Upper lobe of left lung (tissue), 4 donors: ENCODE measurements at regions not wholly inside any gene's neighbourhood (a gene's known extent, or its start where the extent isn't known, plus 50 kb on each side); places are given as distances from the start of the nearest gene placed in this dataset.

ENCODE experiments used
- EP300 ChIP-seq, 4 donors: sonication (generic); formaldehyde crosslinking; IDR thresholded peaks; one replicate each; pipeline ENCODE4 v1.5.1; 2017; ENCODE audit warnings: antibody characterized with exemption in 4 of 4, control low read depth in 2 of 4
- POLR2A ChIP-seq, 4 donors: fragments of 450-650 bp; IDR thresholded peaks; one replicate each; pipeline ENCODE4 v1.5.1; 2016 to 2017; ENCODE audit warnings: antibody characterized with exemption in 4 of 4, mild to moderate bottlenecking in 2 of 4
- POLR2AphosphoS5 ChIP-seq, 2 donors: sonication (generic); formaldehyde crosslinking; IDR thresholded peaks; one replicate each; pipeline ENCODE4 v1.5.1; 2017; ENCODE audit warnings: antibody characterized with exemption in 2 of 2
- TF ChIP-seq, protein P1 (sequence below), 6 experiments: fragments of 450-650 bp in 4 of 6; fragments of 200-600 bp in 2 of 6; sonication (generic) in 2 of 6; IDR thresholded peaks; one replicate each; pipeline ENCODE4 v1.5.1; 2016 to 2019; ENCODE audit warnings: antibody characterized with exemption in 6 of 6

DNA sequence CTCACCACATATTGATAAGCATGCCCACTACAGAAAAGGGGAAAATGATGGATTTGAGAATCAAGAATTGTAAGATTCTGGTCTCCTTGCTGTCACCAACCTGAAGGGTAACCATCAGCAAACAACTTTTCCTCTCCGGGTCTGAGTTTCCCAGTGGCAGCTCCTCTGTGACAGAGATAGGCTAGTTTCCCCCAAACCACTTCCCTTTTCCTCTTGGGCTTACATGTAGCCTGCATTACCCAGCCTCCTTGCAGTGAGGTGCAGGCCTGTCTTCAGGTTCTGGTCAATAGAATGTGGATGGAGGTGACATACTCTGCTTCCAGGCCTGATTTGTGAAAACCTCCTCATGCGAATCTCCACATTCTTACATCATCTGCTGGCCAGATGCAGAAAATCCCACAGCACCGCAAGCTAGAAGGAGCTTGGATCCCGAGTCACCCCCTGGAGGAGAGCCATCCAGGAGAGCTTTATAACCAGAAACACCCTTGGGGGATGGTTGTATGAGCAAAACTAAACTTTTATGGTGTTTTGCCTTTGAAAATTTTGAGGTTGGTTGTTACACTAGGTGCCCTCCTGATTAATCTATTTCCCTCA, 206.1 kb downstream of the RGS3 start:
- TF ChIP-seq, protein P1, sequence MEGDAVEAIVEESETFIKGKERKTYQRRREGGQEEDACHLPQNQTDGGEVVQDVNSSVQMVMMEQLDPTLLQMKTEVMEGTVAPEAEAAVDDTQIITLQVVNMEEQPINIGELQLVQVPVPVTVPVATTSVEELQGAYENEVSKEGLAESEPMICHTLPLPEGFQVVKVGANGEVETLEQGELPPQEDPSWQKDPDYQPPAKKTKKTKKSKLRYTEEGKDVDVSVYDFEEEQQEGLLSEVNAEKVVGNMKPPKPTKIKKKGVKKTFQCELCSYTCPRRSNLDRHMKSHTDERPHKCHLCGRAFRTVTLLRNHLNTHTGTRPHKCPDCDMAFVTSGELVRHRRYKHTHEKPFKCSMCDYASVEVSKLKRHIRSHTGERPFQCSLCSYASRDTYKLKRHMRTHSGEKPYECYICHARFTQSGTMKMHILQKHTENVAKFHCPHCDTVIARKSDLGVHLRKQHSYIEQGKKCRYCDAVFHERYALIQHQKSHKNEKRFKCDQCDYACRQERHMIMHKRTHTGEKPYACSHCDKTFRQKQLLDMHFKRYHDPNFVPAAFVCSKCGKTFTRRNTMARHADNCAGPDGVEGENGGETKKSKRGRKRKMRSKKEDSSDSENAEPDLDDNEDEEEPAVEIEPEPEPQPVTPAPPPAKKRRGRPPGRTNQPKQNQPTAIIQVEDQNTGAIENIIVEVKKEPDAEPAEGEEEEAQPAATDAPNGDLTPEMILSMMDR (IDR thresholded peaks at IDR 0.05): no peak
- TF ChIP-seq POLR2A (IDR thresholded peaks at IDR 0.05): no peak
- no peak for TF ChIP-seq EP300 (IDR thresholded peaks at IDR 0.05)
- TF ChIP-seq POLR2AphosphoS5 (IDR thresholded peaks at IDR 0.05): no peak
